ENCODE measurements at regions not wholly inside any gene's neighbourhood (a gene's known extent, or its start where the extent isn't known, plus 50 kb on each side); places are given as distances from the start of the nearest gene placed in this dataset.
A peak's percentile ranks its signal among the peaks of the same experiment; 100 is the strongest.

DNA sequence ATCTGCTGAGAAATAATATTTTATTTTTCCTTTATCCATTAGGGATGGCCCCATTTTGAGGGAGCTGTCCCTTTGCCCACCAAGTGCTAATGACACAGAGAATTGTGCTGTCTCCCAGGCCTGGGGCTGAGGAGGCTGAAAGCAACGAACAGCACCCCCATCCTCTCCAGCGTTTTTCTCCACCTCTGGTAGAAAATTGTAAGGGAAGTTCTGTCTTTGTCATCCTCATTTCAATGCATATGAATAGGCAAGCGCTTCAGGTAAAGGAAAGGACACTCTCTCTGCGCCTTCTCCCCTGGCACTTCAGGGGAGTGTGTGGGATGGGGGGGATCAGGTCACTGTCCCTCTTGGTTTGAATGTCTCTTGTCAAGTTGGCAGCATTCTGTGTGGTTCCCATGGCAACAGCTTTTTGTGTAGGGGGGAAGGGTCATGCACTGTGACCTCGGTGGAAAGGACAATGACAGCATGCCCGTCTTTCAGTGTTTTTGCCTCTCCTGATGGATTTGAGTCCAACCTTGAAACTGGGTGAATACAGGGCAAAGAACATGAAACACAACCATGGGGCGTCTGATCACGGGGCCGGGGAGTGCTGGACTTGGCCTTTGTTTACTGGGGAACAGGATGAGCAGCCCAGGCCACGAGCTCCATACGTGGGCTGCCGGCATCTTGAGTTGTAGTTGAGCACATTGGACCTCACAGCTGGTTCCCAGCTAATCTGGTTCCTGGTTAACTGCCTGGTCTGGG is 230.2 kb downstream of the VRK1 start (continued):
- TF ChIP-seq, protein P1, sequence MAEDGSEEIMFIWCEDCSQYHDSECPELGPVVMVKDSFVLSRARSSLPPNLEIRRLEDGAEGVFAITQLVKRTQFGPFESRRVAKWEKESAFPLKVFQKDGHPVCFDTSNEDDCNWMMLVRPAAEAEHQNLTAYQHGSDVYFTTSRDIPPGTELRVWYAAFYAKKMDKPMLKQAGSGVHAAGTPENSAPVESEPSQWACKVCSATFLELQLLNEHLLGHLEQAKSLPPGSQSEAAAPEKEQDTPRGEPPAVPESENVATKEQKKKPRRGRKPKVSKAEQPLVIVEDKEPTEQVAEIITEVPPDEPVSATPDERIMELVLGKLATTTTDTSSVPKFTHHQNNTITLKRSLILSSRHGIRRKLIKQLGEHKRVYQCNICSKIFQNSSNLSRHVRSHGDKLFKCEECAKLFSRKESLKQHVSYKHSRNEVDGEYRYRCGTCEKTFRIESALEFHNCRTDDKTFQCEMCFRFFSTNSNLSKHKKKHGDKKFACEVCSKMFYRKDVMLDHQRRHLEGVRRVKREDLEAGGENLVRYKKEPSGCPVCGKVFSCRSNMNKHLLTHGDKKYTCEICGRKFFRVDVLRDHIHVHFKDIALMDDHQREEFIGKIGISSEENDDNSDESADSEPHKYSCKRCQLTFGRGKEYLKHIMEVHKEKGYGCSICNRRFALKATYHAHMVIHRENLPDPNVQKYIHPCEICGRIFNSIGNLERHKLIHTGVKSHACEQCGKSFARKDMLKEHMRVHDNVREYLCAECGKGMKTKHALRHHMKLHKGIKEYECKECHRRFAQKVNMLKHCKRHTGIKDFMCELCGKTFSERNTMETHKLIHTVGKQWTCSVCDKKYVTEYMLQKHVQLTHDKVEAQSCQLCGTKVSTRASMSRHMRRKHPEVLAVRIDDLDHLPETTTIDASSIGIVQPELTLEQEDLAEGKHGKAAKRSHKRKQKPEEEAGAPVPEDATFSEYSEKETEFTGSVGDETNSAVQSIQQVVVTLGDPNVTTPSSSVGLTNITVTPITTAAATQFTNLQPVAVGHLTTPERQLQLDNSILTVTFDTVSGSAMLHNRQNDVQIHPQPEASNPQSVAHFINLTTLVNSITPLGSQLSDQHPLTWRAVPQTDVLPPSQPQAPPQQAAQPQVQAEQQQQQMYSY (CRISPR knock-in tag; IDR thresholded peaks at IDR 0.05) = no peak
- no peak for TF ChIP-seq ZSCAN22 (CRISPR knock-in tag; IDR thresholded peaks at IDR 0.05)
- TF ChIP-seq, protein P2, sequence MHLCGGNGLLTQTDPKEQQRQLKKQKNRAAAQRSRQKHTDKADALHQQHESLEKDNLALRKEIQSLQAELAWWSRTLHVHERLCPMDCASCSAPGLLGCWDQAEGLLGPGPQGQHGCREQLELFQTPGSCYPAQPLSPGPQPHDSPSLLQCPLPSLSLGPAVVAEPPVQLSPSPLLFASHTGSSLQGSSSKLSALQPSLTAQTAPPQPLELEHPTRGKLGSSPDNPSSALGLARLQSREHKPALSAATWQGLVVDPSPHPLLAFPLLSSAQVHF (CRISPR knock-in tag; IDR thresholded peaks at IDR 0.05) = no peak
- TF ChIP-seq SP5 (CRISPR knock-in tag; IDR thresholded peaks at IDR 0.05; ENCODE audit: borderline replicate concordance, low read depth) = no peak
- TF ChIP-seq ARNTL (CRISPR knock-in tag; IDR thresholded peaks at IDR 0.05) = no peak
- TF ChIP-seq, protein P3, sequence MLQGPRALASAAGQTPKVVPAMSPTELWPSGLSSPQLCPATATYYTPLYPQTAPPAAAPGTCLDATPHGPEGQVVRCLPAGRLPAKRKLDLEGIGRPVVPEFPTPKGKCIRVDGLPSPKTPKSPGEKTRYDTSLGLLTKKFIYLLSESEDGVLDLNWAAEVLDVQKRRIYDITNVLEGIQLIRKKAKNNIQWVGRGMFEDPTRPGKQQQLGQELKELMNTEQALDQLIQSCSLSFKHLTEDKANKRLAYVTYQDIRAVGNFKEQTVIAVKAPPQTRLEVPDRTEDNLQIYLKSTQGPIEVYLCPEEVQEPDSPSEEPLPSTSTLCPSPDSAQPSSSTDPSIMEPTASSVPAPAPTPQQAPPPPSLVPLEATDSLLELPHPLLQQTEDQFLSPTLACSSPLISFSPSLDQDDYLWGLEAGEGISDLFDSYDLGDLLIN (CRISPR knock-in tag; IDR thresholded peaks at IDR 0.05; ENCODE audit: borderline replicate concordance) = no peak
- no peak for TF ChIP-seq ARID2 (CRISPR knock-in tag; IDR thresholded peaks at IDR 0.05; ENCODE audit: borderline replicate concordance)
- no peak for TF ChIP-seq POLR2AphosphoS5 (IDR thresholded peaks at IDR 0.05; ENCODE audit: low read depth, low read length)
- TF ChIP-seq CAMTA2 (CRISPR knock-in tag; IDR thresholded peaks at IDR 0.05; ENCODE audit: borderline replicate concordance) = no peak
- TF ChIP-seq PAX8 (CRISPR knock-in tag; IDR thresholded peaks at IDR 0.05; ENCODE audit: borderline replicate concordance) = no peak
- TF ChIP-seq, protein P4, sequence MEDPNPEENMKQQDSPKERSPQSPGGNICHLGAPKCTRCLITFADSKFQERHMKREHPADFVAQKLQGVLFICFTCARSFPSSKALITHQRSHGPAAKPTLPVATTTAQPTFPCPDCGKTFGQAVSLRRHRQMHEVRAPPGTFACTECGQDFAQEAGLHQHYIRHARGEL (CRISPR knock-in tag; IDR thresholded peaks at IDR 0.05) = no peak
- TF ChIP-seq SMARCC2 (IDR thresholded peaks at IDR 0.05) = no peak
- TF ChIP-seq CC2D1A (CRISPR knock-in tag; IDR thresholded peaks at IDR 0.05) = no peak
- no peak for TF ChIP-seq RBM22 (optimal IDR thresholded peaks at IDR 0.05; ENCODE audit: low read length)
- TF ChIP-seq, protein P5, sequence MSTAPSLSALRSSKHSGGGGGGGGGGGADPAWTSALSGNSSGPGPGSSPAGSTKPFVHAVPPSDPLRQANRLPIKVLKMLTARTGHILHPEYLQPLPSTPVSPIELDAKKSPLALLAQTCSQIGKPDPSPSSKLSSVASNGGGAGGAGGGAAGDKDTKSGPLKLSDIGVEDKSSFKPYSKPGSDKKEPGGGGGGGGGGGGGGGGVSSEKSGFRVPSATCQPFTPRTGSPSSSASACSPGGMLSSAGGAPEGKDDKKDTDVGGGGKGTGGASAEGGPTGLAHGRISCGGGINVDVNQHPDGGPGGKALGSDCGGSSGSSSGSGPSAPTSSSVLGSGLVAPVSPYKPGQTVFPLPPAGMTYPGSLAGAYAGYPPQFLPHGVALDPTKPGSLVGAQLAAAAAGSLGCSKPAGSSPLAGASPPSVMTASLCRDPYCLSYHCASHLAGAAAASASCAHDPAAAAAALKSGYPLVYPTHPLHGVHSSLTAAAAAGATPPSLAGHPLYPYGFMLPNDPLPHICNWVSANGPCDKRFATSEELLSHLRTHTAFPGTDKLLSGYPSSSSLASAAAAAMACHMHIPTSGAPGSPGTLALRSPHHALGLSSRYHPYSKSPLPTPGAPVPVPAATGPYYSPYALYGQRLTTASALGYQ (CRISPR knock-in tag; IDR thresholded peaks at IDR 0.05) = no peak
- 0 out of 2 replicates have a peak, but pooled peaks have one; percentile 30 for TF ChIP-seq ESRRA (CRISPR knock-in tag; IDR thresholded peaks at IDR 0.05; ENCODE audit: low read depth)
- TF ChIP-seq ISX (CRISPR knock-in tag; conservative IDR thresholded peaks at IDR 0.05) = no peak
- no peak for TF ChIP-seq ZNF556 (CRISPR knock-in tag; IDR thresholded peaks at IDR 0.05; ENCODE audit: borderline replicate concordance)
- 0 out of 2 replicates have a peak, but pooled peaks have one; percentile 67 for TF ChIP-seq TRIM24 (CRISPR knock-in tag; IDR thresholded peaks at IDR 0.05)
- peak in 1 of 2 experiments; percentile 44; a peak in 1 of 4 replicates for TF ChIP-seq NR2F1 (CRISPR knock-in tag; IDR thresholded peaks at IDR 0.05)

Measured in HepG2 (cell line).